Occipital lobe (tissue), 1 donor: ENCODE measurements at regions not wholly inside any gene's neighbourhood (a gene's known extent, or its start where the extent isn't known, plus 50 kb on each side); places are given as distances from the start of the nearest gene placed in this dataset.

Experiments used
- DNase-seq: peaks from one replicate; lab custom pipeline; 2025; lab: John Stamatoyannopoulos, UW

- no peak for DNase-seq
Observed at GRCh38 chr16:9511389-9511788, 419.9 kb downstream of the HAPSTR1 start.

DNA sequence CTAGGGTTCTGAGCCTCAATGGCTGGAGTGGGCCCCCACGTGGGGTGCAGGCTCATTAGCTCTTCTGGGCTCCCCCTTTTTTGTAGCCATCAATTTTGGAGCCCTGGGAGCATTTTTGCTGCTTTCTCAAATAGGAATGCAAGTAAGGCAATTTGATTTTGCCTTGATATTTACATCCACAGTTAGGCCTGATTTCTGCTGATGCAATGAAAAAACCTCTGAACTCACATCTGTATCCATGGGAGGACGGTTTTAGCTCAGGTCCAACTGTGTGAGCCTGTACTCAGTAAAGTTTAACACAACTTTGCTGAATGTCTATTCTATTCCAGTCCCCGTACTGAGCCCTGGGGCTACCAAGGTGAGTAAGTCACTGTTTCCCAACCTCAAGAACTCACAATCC, 425.0 kb downstream of the HAPSTR1 start:
- no peak for DNase-seq

DNA sequence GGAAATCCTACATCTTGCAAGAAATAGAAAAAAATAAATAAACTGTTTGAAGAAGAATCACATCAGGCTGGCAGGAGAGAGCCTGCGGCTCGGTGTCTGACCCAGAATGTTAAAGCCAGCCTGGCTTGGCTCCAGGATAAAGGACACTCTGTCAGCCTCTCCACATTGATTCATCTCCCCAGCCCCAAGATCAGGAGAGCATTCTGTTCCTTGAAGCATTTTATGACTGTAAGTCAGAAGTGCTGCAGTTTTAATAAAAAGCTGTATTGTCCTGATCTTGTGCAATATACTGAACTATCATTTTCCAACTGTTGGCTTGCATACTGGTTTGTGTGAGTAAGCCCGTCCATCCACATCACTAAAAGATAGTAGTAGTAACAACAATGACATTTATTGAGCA, 426.6 kb downstream of the HAPSTR1 start:
- DNase-seq, result no peak

DNA sequence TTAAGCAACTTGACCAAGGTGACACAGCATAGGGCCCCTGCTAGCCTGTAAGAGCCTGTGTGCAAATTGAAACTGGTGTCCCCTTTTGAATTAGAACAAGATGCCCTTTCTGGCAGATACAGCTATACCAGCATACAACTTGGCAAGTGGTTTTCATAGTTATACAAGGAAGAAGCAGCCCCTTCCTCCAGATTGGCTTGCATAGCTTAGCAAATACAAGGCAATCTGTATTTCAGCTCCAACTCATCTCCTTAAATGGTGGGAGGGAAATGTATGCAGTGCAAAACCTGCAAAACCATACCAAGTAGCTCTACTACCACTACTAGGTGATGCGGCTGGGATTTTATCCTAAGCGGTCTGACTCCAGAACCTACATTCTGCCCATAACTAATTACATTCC, 427.1 kb downstream of the HAPSTR1 start:
- no peak for DNase-seq

DNA sequence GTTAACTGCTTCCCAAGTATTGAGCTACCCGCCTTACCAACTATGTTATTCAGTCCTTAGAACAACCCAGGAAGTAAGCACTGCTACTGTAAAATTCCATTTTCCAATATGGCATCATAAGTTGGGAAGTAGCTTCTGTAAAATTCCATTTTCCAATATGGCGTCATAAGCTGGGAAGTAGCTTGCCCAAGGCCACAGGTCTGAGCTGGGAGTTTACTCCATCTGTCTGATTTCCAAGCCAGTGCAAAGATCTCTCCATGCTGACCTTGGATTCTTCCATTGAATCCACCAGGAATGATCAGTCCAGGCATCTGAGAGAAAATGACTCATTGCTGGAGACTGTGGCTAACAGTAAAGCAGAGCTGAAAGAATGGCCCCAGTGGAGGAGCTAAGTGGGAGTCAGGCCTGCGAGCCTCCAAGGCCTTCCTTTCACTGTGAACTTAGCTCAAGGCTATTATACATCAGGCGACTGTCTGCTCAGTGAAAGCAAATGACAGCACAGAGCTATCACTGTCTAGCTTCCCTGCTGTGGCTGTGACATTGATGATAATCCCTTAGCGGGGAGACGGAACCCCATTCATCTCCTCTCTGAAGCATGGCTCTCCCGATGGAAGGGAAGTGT, 430.4 kb downstream of the HAPSTR1 start:
- DNase-seq, result no peak

GRCh38 chr16:9522614-9523013, 431.2 kb downstream of the HAPSTR1 start:
- DNase-seq, result no peak

- no peak for DNase-seq
Observed at GRCh38 chr16:9523994-9524393, 432.6 kb downstream of the HAPSTR1 start.

GRCh38 chr16:9525037-9525436, 433.6 kb downstream of the HAPSTR1 start:
- DNase-seq, result no peak

- DNase-seq, result no peak
Observed at GRCh38 chr16:9526791-9527190, 435.3 kb downstream of the HAPSTR1 start.

GRCh38 chr16:9527976-9528375, 436.5 kb downstream of the HAPSTR1 start:
- no peak for DNase-seq

DNA sequence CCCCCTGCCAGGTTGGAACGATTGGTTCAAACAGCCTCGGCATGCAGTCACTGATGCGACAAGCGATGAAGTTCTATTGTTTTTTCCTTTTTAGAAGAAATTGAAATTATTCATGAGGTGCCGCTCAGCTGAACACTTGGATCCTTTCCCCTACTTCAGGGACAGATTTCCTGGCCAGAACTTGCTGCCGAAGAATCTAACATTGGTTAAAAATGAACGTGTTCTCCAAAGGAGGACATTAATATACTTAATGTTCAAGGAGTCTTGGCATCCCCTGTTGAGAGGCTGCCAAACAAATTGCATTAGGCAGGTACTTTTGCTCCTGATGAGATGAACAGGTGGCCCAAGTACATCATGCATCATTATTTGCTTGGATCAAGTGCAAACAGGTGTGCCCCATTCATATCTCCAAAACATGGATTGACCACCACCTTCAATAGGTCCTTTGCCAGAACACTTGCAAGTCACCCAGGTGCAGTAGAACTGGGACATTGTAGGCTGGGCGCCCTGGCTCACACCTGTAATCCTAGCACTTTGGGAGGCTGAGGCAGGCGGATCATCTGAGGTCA, 437.2 kb downstream of the HAPSTR1 start:
- no peak for DNase-seq

DNA sequence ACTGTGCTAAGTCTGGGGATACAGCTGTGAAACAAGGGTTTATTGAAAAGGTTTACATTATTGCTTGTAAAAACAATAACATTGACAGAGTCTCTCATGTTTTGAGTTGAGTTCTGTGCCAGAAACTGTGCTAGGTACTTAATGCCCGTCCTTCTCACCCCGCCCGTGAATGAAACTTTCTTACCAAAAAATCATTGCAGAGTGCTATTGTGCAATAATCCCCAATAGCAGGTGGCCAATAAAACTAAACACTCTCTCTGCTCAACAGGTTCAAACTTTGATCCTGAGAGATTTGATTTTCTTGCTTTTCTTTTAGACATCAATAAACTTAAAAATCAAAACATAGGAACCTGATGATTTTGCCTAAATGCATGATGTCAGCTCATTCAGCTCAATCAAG, 441.6 kb downstream of the HAPSTR1 start:
- no peak for DNase-seq

DNA sequence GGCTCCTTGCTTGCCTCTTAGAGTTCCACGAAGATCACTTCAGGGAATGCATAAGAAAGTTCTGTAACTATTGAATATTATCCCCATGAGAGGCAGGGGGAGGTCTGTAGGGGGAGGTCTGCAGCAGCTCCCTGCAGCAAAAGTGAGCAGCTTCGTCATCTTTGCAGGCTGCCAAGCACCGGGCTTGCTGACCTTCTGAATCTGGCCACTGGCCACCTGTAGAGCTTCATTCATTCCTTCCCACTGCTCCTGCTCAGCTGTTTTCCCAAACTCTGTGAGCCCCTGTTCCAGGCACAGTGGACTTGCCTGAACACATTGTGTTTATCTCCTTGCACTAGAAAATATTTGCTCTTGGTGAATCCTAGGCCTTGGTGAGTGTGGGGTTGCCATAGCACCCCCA, 443.3 kb downstream of the HAPSTR1 start:
- no peak for DNase-seq

DNA sequence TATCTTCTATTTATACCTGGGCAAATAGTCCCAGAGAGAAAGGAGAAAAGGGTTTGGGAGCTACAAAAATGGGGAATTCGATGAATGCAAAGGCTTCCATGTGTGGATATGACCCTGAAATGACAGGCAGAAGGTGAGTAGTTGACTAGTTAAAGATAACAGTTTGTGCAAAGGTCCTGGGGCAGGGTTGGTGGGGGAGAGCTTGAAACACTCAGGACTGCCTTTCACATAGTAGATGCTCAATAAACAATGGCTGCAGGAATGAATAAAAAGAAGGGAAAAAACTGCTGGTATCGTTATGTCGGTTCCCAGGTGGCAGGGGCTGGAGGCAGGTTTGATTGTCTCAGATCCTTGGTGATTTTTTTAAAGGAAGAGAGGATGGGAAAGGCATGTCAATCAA, 445.5 kb downstream of the HAPSTR1 start:
- DNase-seq, result no peak

DNA sequence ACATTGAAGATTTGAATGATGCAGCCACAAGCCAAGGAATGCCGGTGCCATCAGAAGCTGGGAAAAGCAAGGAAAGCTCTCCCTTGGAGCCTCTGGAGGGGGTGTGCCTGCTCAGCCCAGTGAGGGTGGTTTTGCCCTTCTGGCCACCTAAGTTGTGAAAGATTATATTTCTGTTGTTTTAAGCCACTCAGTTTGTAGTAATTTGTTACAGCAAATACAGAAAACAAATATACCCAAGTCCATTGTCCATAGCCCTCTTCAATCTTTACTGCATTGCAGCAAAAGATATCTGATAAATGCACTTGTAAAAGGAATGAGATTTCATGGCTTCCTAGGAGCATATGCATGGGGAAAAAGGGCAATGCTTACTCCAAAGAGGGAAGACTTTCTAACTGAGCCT, 447.9 kb downstream of the HAPSTR1 start:
- no peak for DNase-seq

- no peak for DNase-seq
Observed at GRCh38 chr16:9541723-9542122, 450.3 kb downstream of the HAPSTR1 start.

- no peak for DNase-seq
Observed at GRCh38 chr16:9542165-9542755, 450.8 kb downstream of the HAPSTR1 start.

DNA sequence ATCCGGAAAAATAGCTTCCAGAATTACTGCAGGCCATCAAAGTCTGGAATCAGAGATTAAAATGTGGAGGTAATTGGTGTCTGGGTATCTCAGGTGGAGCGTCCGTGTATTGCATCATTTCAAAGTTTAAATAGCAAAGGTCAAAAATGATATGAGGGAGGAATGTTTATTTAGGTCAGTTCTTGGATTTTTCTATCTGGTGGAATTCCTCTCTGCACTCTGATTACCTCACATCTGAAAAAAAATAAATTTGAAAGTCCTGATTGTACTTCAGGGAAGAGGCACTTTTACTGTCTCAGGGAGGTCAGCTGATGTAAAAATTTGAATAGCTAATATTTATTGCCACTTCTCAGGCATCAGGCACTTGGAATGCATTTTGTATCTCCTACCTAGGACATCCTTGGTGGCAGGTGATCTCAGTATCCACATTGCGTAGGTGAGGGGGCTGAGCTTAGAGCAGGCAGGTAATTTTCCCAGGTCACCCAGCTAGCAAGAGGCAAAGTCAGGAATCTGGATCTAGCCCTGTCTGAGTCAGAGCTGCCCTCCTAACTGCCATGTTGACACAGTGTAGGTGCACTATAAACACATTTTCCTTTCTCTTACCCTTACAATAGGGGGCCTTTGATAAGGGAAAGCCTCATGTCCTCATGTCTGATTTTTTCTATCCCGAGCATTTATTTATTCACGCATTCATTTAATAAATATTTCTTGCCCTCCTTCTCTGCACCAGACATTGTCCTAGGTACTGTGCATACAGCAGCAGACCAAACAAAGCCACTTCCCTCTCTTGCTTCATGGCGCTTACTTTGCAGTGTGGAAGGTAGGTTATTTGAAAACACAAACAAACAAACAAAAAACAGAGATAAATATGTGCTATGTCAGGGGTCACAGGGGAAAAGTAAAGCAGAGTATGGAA, 454.3 kb downstream of the HAPSTR1 start:
- no peak for DNase-seq

GRCh38 chr16:9546438-9546786, 455.0 kb downstream of the HAPSTR1 start:
- no peak for DNase-seq

DNA sequence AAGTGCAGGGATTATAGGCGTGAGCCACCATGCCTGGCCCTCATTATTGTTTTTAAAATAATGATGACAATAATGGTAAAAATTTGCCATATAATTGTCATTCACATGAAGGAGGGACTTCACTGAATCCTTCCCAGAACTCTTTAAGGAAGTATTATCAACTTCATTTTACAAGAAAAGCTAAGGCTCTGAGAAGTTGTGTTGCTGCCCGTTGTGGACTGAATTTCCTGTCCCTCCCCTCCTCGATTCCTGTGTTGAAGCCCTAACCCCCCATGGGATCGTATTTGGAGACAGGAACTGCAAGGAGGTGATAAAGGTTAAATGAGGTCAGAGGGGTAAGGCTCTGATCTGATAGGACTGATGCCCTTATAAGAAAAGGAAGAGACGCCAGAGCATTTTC, 458.0 kb downstream of the HAPSTR1 start:
- no peak for DNase-seq

- DNase-seq, result no peak
Observed at GRCh38 chr16:9555051-9555450, 463.6 kb downstream of the HAPSTR1 start.

- no peak for DNase-seq
Observed at GRCh38 chr16:9556949-9557665, 465.7 kb downstream of the HAPSTR1 start.
